ENCODE measurements at regions not wholly inside any gene's neighbourhood (a gene's known extent, or its start where the extent isn't known, plus 50 kb on each side); places are given as distances from the start of the nearest gene placed in this dataset.
A peak's percentile ranks its signal among the peaks of the same experiment; 100 is the strongest.
"Not testable (repeated sequence)": the region's sequence is repeated elsewhere in the genome, so short reads cannot be mapped to it uniquely, and the experiment has no call there.

GRCh38 chr20:48440916-48441315 is 386.9 kb downstream of the PREX1 start:
- DNase-seq (ENCODE audit: low read depth) = no peak

- DNase-seq (ENCODE audit: low read depth) = not testable (repeated sequence)
These were observed 387.5 kb downstream of the PREX1 start for GRCh38 chr20:48440261-48440660.

GRCh38 chr20:48437146-48437545 is 390.7 kb downstream of the PREX1 start:
- DNase-seq (ENCODE audit: low read depth) = no peak

- DNase-seq (ENCODE audit: low read depth) = not testable (repeated sequence)
These were observed 391.2 kb downstream of the PREX1 start for GRCh38 chr20:48436609-48437008.

- DNase-seq (ENCODE audit: low read depth) = no peak
These were observed 394.6 kb downstream of the PREX1 start for GRCh38 chr20:48433178-48433577.

GRCh38 chr20:48432494-48432832 is 395.3 kb downstream of the PREX1 start:
- no peak for DNase-seq (ENCODE audit: low read depth)

- no peak for DNase-seq (ENCODE audit: low read depth)
These were observed 395.9 kb downstream of the PREX1 start for GRCh38 chr20:48431653-48432493.

GRCh38 chr20:48426630-48427029 is 401.2 kb downstream of the PREX1 start:
- DNase-seq (ENCODE audit: low read depth) = no peak

- DNase-seq (ENCODE audit: low read depth) = no peak
These were observed 401.8 kb downstream of the PREX1 start for GRCh38 chr20:48425817-48426612.

GRCh38 chr20:48425321-48425720 is 402.5 kb downstream of the PREX1 start:
- DNase-seq (ENCODE audit: low read depth) = no peak

GRCh38 chr20:48422242-48422960 is 405.4 kb downstream of the PREX1 start:
- no peak for DNase-seq (ENCODE audit: low read depth)

GRCh38 chr20:48421547-48421946 is 406.3 kb downstream of the PREX1 start:
- DNase-seq (ENCODE audit: low read depth) = no peak

- DNase-seq (ENCODE audit: low read depth) = no peak
These were observed 407.6 kb downstream of the PREX1 start for GRCh38 chr20:48420176-48420575.

- DNase-seq (ENCODE audit: low read depth) = no peak
These were observed 408.6 kb downstream of the PREX1 start for GRCh38 chr20:48419173-48419572.

- no peak for DNase-seq (ENCODE audit: low read depth)
These were observed 411.8 kb downstream of the PREX1 start for GRCh38 chr20:48416002-48416401.

- DNase-seq (ENCODE audit: low read depth) = no peak
These were observed 413.0 kb downstream of the PREX1 start for GRCh38 chr20:48414786-48415185.

GRCh38 chr20:48411919-48412522 is 415.8 kb downstream of the PREX1 start:
- DNase-seq (ENCODE audit: low read depth) = no peak

GRCh38 chr20:48411245-48411644 is 416.6 kb downstream of the PREX1 start:
- DNase-seq (ENCODE audit: low read depth) = no peak

- DNase-seq (ENCODE audit: low read depth) = no peak
These were observed 418.7 kb downstream of the PREX1 start for GRCh38 chr20:48409055-48409615.

GRCh38 chr20:48407710-48408109 is 420.1 kb downstream of the PREX1 start:
- no peak for DNase-seq (ENCODE audit: low read depth)

GRCh38 chr20:48406912-48407340 is 420.9 kb downstream of the PREX1 start:
- no peak for DNase-seq (ENCODE audit: low read depth)

- DNase-seq (ENCODE audit: low read depth) = peak; percentile 12
These were observed 421.3 kb downstream of the PREX1 start for GRCh38 chr20:48406498-48406897.

Measured in activated T-cell treated with anti-CD3 and anti-CD28 coated beads for 48 hours (primary cell).